DND-41 (cell line): ENCODE measurements at regions not wholly inside any gene's neighbourhood (a gene's known extent, or its start where the extent isn't known, plus 50 kb on each side); places are given as distances from the start of the nearest gene placed in this dataset.

Source experiments
- EZH2 ChIP-seq: IDR thresholded peaks from 3 replicates; pipeline ENCODE4 v1.6.1; 2012; ENCODE audit warnings: borderline replicate concordance, low read depth, mild to moderate bottlenecking, moderate library complexity, low read length, inconsistent platforms; ENCODE audit not compliant: severe bottlenecking
- TF ChIP-seq, protein P1 (sequence below): IDR thresholded peaks from 2 replicates; pipeline ENCODE4 v1.5.1; 2012; ENCODE audit warnings: borderline replicate concordance, low read length, moderate library complexity, mild to moderate bottlenecking; ENCODE audit not compliant: poor library complexity, severe bottlenecking; ENCODE audit errors: extremely low read depth

DNA sequence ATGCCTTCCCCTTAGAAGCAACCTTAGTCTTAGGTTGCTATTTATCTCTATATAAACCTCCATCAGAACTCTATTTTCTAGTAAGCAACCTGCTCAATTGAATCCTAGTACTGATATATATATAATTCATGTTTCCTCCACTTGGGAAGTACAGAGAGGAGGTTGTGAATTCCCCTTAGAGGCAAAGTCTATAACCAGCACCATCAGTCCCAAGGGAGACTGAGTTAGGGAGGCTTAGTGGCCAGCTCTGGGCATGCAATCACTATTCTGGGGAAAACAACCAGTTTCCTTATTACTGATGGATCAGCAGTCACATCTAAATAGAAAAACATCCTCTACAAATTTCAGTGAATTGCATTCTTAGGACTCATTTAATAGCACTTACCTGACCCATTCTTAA, 489.1 kb downstream of the RMST start:
- TF ChIP-seq, protein P1, sequence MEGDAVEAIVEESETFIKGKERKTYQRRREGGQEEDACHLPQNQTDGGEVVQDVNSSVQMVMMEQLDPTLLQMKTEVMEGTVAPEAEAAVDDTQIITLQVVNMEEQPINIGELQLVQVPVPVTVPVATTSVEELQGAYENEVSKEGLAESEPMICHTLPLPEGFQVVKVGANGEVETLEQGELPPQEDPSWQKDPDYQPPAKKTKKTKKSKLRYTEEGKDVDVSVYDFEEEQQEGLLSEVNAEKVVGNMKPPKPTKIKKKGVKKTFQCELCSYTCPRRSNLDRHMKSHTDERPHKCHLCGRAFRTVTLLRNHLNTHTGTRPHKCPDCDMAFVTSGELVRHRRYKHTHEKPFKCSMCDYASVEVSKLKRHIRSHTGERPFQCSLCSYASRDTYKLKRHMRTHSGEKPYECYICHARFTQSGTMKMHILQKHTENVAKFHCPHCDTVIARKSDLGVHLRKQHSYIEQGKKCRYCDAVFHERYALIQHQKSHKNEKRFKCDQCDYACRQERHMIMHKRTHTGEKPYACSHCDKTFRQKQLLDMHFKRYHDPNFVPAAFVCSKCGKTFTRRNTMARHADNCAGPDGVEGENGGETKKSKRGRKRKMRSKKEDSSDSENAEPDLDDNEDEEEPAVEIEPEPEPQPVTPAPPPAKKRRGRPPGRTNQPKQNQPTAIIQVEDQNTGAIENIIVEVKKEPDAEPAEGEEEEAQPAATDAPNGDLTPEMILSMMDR, result no peak
- no peak for TF ChIP-seq EZH2
